Middle frontal gyrus (tissue), 1 donor: ENCODE measurements at regions not wholly inside any gene's neighbourhood (a gene's known extent, or its start where the extent isn't known, plus 50 kb on each side); places are given as distances from the start of the nearest gene placed in this dataset.
"Not testable (repeated sequence)": the region's sequence is repeated elsewhere in the genome, so short reads cannot be mapped to it uniquely, and the experiment has no call there.

Experiments used
- DNase-seq: peaks from one replicate; pipeline ENCODE4 v3.0.0-alpha.2; 2015; ENCODE audit warnings: low spot score; ENCODE audit errors: extremely low spot score

DNA sequence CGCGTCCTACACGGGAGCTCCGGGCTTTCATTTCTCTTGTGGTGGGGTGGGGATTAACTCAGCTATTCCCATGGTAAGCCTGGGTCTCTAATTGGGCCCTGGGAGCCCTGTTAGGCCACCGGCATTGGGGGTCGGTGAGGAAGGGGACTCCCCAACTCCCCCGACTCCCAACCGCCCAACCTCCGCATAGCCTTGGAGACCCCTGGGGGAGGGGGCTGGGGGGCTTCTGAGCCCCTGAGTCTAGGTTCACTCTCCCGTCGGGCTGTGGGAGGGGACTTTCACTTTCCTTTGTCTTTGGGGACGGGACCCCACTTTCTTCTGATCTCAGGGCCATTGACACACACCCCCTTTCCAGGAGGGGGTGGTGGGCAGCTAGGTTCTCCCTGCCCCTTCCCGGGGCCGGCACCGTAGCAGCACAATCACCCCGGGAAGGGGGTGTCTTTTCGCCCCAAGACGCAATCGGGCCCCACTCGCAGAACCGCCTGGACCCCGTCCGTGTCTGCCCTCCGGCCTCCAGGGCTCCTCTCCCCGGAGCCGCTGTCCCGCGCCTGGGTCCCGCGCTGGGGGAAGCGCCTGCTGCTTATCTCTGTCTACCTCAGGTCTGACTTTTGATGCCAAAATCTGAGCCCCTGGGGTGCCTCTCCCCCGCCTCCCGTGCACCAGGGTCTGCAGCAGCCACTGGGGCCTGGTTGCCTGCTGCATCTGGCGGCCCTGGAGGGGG, 69.6 kb upstream of the ZNF658 start:
- not testable (repeated sequence) for DNase-seq

GRCh38 chr9:66832222-66832621, 68.3 kb upstream of the ZNF658 start:
- DNase-seq, result not testable (repeated sequence)

DNA sequence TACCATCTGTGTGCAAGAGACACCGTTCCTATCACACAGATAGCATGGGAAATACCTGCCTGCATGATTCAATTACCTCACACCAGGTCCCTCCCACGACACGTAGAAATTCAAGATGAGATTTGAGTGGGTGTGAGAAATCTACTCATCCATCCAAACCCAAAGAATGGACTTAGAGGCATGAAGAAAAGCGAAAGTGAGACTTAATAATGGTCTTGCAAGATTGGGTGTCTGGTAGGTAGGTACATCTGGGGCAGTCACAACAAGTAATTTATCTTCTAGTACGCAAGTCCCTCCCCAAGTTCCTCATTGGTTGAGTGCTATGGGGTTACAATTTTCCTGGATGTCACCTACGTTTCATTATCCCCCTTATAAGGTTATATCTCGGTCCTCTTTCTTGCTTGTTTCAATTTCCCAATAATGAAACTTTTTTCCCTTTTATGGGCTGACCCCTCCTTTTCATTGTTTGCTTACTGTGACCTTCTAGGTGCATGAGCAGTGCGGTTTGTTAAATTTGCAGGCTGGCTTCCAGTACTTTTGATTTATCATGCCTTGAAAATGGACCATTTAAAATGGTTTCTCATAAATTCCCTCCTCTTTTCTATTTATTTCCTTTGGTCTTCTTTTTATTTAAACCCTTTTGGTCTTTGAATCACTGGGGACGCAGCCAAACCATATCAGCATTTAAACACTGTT, 63.1 kb upstream of the ZNF658 start:
- DNase-seq, result not testable (repeated sequence)
